Endothelial cell of umbilical vein (primary cell): ENCODE measurements at regions not wholly inside any gene's neighbourhood (a gene's known extent, or its start where the extent isn't known, plus 50 kb on each side); places are given as distances from the start of the nearest gene placed in this dataset.

Source experiments
- BruUV-seq: library from RNA; stranded (reverse); fragments of 400-500 nt; replicated peaks from 2 replicates; lab custom pipeline; 2021; lab: Mats Ljungman, UMichigan
- CTCF ChIA-PET: fragments of 300-600, 350-600 bp; sonication (Branson Sonifier 250); formaldehyde crosslinking; loops from one replicate; lab custom pipeline; 2021; ENCODE audit warnings: antibody characterized with exemption, inconsistent platforms; lab: Charles Lee
- POLR2A ChIA-PET: fragments of 300-600, 350-600 bp; sonication (Branson Sonifier 250); formaldehyde crosslinking; loops from one replicate; lab custom pipeline; 2021; ENCODE audit warnings: antibody characterized with exemption, inconsistent platforms; lab: Charles Lee
- DNase-seq: peaks from one replicate; pipeline ENCODE4 v3.0.0-alpha.2; 2011; ENCODE audit warnings: low read depth, low spot score
- FAIRE-seq: peaks from 2 replicates; lab custom pipeline; 2011; peaks lifted over from hg19 to GRCh38; lab: Jason Lieb, UNC
- H2AFZ ChIP-seq: 2 replicates; pipeline ENCODE4 v1.6.0; 2012; ENCODE audit warnings: low read depth, low read length, control low read depth, inconsistent platforms
- H3K27ac ChIP-seq: 2 replicates; pipeline ENCODE4 v1.5.1; 2011; ENCODE audit warnings: low read depth, mild to moderate bottlenecking, control low read depth, low read length, moderate library complexity; ENCODE audit not compliant: insufficient read depth
- H3K27me3 ChIP-seq, 2 experiments: 2 replicates each; pipeline versions ENCODE4 v1.6.0 to v1.6.1; 2011; ENCODE audit warnings: low read length in 2 of 2, mixed read lengths in 1 of 2; ENCODE audit not compliant: control insufficient read depth in 2 of 2, insufficient read depth in 2 of 2
- H3K36me3 ChIP-seq, 2 experiments: 2 replicates in 1 of 2; 3 replicates in 1 of 2; pipeline ENCODE4 v1.5.1; 2011; ENCODE audit warnings: low read length in 2 of 2, mild to moderate bottlenecking in 1 of 2, moderate library complexity in 1 of 2; ENCODE audit not compliant: control insufficient read depth in 2 of 2, insufficient read depth in 2 of 2; ENCODE audit errors: extremely low read depth in 1 of 2
- H3K4me1 ChIP-seq: 3 replicates; pipeline ENCODE4 v1.5.1; 2011; ENCODE audit warnings: mild to moderate bottlenecking, low read length; ENCODE audit not compliant: control insufficient read depth, insufficient read depth; ENCODE audit errors: extremely low read depth
- H3K4me2 ChIP-seq: 2 replicates; pipeline ENCODE4 v1.6.1; 2011; ENCODE audit warnings: low read length, control low read depth, mixed read lengths; ENCODE audit not compliant: insufficient read depth
- H3K4me3 ChIP-seq, 3 experiments: fragments of 200-600 bp in 1 of 3; sonication (generic), shearing (Covaris generic) in 1 of 3; replicated peaks in 1 of 3; 2 replicates each; pipeline ENCODE4 v1.5.1; 2011 to 2016; ENCODE audit warnings: control low read depth in 3 of 3, low read length in 3 of 3, mild to moderate bottlenecking in 2 of 3, inconsistent platforms in 1 of 3, low read depth in 1 of 3, moderate library complexity in 1 of 3; ENCODE audit not compliant: insufficient read depth in 1 of 3
- H3K79me2 ChIP-seq: 2 replicates; pipeline ENCODE4 v1.6.0; 2012; ENCODE audit warnings: low read length, inconsistent platforms; ENCODE audit not compliant: control insufficient read depth, insufficient read depth
- H3K9ac ChIP-seq: replicated peaks from 2 replicates; pipeline ENCODE3; 2011; ENCODE audit warnings: low read length, control low read depth; ENCODE audit not compliant: insufficient read depth; ENCODE audit errors: extremely low read depth
- H3K9me1 ChIP-seq: replicated peaks from 3 replicates; pipeline ENCODE4 v1.6.0; 2011; ENCODE audit warnings: mild to moderate bottlenecking, low read length; ENCODE audit not compliant: control insufficient read depth, insufficient read depth; ENCODE audit errors: extremely low read depth
- H3K9me3 ChIP-seq: replicated peaks from 2 replicates; pipeline ENCODE4 v1.5.1; 2012; ENCODE audit warnings: low read length, inconsistent platforms; ENCODE audit not compliant: control insufficient read depth, insufficient read depth
- H4K20me1 ChIP-seq: replicated peaks from 2 replicates; pipeline ENCODE3; 2011; ENCODE audit warnings: mild to moderate bottlenecking, low read length; ENCODE audit not compliant: control insufficient read depth, insufficient read depth; ENCODE audit errors: extremely low read depth
- EZH2 ChIP-seq: IDR thresholded peaks from 2 replicates; pipeline ENCODE4 v1.6.1; 2012; ENCODE audit warnings: borderline replicate concordance, low read depth, mild to moderate bottlenecking, moderate library complexity, low read length, inconsistent platforms; ENCODE audit not compliant: severe bottlenecking
- POLR2A ChIP-seq: IDR thresholded peaks from 2 replicates; pipeline ENCODE4 v1.6.1; 2012; ENCODE audit warnings: low read depth, mild to moderate bottlenecking, control low read depth, low read length
- POLR2AphosphoS5 ChIP-seq: IDR thresholded peaks from 2 replicates; pipeline ENCODE4 v1.6.1; 2012; ENCODE audit warnings: low read depth, mild to moderate bottlenecking, control low read depth, low read length, moderate library complexity; ENCODE audit not compliant: insufficient read depth
- dilution Hi-C: fragments of 300-500 bp; cut with MboI; formaldehyde crosslinking; loops from one replicate; pipeline ENCODE4 v1.15.0; 2019; ENCODE audit warnings: low sequenced_read_pairs; ENCODE audit not compliant: extremely low pct_ligation_motif_present
- intact Hi-C: fragments of 100-400 bp; cut with micrococcal nuclease; formaldehyde crosslinking; loops from one replicate; pipeline ENCODE4 v1.10.0; 2022
- TF ChIP-seq, protein P1 (sequence below): IDR thresholded peaks from 2 replicates; pipeline ENCODE4 v1.6.1; 2011; ENCODE audit not compliant: insufficient read depth, insufficient read length

DNA sequence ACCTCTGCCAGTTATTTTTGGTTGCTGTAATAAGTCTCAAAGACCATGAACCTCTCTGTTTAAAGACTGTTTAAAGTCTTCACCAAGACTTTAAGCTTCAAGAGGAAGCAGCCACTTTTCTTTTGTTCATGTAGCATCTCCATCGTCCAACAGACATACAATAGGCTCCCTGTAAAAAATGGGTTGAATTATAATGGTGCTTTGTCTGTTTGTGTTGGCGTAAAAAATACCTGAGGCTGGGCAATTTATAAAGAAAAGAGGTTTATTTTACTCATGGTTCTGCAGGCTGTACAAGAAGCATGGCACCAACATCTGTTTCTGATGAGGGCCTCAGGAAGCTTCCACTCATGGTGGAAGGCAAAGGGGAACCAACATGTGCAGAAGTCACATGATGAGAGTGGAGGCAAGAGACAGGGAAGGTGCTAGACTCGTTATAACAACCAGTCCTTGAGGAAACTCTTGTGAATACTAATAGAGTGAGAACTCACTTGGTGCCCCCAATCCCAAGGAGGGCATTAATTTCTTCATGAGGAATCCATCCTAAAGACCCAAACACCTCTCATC lies 126.3 kb upstream of the RPS23 start:
- no peaks in the 10 kb centered on the region for H4K20me1 ChIP-seq
- ChIA-PET POLR2A (no interaction called here), CTCF (interaction anchor here (1.8 kb wide), 1 partner anchor 40 kb away, joined by 6 read pairs; no protein-coding TSS in a partner anchor)
- peaks cover 28% of the 10 kb centered on the region for H3K4me1 ChIP-seq
- no peaks in the 10 kb centered on the region for H3K36me3 ChIP-seq
- no peaks in the 10 kb centered on the region for H3K79me2 ChIP-seq
- no peak for DNase-seq
- H3K4me2 ChIP-seq = no peak overlapping the region
- H3K9me3 ChIP-seq = peaks cover 4% of the 10 kb centered on the region
- no peak for FAIRE-seq
- H3K27me3 ChIP-seq = no peaks in the 10 kb centered on the region
- no TSS peak for BruUV-seq
- dilution Hi-C loops (no loop called here), intact Hi-C loops (no loop called here)
- no peak overlapping the region for H3K4me3 ChIP-seq
- H3K9me1 ChIP-seq = no peaks in the 10 kb centered on the region
- H3K9ac ChIP-seq = peak overlapping the region; percentile 86
- no peak overlapping the region for H2AFZ ChIP-seq
- H3K27ac ChIP-seq = peak overlapping the region; percentile 99
- TF ChIP-seq POLR2A (no peak), POLR2AphosphoS5 (no peak)
- TF ChIP-seq, protein P1, sequence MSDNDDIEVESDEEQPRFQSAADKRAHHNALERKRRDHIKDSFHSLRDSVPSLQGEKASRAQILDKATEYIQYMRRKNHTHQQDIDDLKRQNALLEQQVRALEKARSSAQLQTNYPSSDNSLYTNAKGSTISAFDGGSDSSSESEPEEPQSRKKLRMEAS = no peak

DNA sequence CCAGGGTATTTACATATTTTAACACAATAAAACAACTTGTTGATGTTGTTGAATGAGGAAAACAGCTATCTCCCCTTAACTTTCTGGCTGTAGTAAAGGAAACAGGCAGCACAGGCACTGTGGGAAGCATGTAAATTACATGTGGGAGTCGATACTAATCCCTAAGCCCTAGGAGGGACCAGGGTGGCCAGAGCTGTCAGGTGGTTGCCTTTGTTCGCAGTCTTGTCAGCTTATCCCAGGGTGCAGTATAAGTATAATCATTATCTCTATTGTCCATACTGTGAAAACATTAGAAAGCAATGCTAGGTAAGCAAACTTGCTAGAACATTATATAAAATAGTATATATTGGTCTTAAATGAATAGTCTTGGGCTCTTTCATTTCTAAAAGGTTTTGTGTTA lies 125.6 kb upstream of the RPS23 start:
- POLR2A ChIA-PET = no interaction called here
- BruUV-seq = no TSS peak

More for the DNA sequence above, 125.6 kb upstream of the RPS23 start:
- FAIRE-seq = no peak
- H3K9me3 ChIP-seq = peaks cover 4% of the 10 kb centered on the region
- CTCF ChIA-PET = interaction anchor here (1.8 kb wide), 1 partner anchor 39 kb away, joined by 6 read pairs; no protein-coding TSS in a partner anchor
- intact Hi-C loops (no loop called here), dilution Hi-C loops (no loop called here)
- H3K27me3 ChIP-seq = no peaks in the 10 kb centered on the region
- H2AFZ ChIP-seq = no peak overlapping the region
- TF ChIP-seq EZH2 = no peak
- H3K27ac ChIP-seq = no peak overlapping the region
- no peaks in the 10 kb centered on the region for H3K36me3 ChIP-seq
- H3K4me2 ChIP-seq = no peak overlapping the region
- H4K20me1 ChIP-seq = no peaks in the 10 kb centered on the region
- H3K4me1 ChIP-seq = peaks cover 28% of the 10 kb centered on the region
- DNase-seq = no peak
- no peak overlapping the region for H3K4me3 ChIP-seq
- no peaks in the 10 kb centered on the region for H3K9me1 ChIP-seq
- no peak overlapping the region for H3K9ac ChIP-seq
- H3K79me2 ChIP-seq = no peaks in the 10 kb centered on the region
